HG02571 (cell line): ENCODE measurements at regions not wholly inside any gene's neighbourhood (a gene's known extent, or its start where the extent isn't known, plus 50 kb on each side); places are given as distances from the start of the nearest gene placed in this dataset.
A peak's percentile ranks its signal among the peaks of the same experiment; 100 is the strongest.
"Not testable (repeated sequence)": the region's sequence is repeated elsewhere in the genome, so short reads cannot be mapped to it uniquely, and the experiment has no call there.

Experiments
- ATAC-seq: cut with Tn5 transposase; IDR thresholded peaks from one replicate; pipeline ENCODE4 v1.9.1; 2021; ENCODE audit warnings: mild to moderate bottlenecking, moderate library complexity; ENCODE audit not compliant: unreplicated experiment

DNA sequence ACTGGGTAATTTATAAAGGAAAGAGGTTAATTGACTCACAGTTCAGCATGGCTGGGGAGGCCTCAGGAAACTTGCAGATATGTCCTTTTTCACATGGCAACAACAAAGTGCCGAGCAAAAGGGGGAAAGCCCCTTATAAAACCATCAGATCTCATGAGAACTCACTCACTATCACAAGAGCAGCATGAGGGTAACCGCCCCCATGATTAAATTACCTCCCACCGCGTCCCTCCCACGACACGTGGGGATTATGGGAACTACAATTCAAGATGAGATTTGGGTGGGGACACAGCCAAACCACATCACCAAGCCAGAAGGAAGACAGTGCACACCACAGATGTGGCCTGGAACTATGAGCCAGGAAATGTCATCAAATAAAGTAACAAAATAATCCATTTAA lies 292.8 kb downstream of the FOXO1 start:
- not testable (repeated sequence) for ATAC-seq

DNA sequence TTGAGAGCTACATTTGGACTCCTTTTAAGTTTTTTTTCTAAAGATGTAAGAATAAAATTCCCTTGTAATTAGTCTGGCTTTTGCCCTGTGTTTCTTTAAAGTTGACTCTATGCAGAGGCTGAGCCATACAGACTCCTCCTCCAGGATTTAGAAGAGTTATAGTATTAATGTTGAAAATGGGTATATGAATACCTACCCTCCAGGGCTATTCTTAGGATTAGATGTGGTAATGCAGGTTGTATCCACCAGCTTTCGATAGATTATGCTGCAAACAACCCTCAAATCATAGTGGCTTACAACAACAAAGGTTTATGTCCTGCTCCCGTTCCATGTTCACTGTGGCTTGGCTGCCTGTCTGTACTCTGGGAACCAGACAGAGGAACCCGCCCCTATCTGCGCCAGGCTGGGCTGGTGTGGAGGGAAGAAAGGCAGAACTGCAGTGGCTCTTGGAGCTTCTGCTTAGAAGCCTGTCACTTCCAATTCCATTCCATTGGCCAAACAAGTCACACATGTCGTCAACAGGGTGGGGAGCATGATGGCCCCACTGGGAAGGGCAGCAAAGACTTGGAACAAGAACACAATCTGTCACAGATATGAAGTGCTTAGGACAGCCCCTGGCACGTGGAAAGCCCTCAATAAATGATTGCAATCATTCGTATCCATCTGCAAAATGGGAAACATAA lies 290.8 kb downstream of the FOXO1 start:
- no peak for ATAC-seq

- ATAC-seq, result no peak
Measured at GRCh38 chr13:40376296-40376849, 290.1 kb downstream of the FOXO1 start.

DNA sequence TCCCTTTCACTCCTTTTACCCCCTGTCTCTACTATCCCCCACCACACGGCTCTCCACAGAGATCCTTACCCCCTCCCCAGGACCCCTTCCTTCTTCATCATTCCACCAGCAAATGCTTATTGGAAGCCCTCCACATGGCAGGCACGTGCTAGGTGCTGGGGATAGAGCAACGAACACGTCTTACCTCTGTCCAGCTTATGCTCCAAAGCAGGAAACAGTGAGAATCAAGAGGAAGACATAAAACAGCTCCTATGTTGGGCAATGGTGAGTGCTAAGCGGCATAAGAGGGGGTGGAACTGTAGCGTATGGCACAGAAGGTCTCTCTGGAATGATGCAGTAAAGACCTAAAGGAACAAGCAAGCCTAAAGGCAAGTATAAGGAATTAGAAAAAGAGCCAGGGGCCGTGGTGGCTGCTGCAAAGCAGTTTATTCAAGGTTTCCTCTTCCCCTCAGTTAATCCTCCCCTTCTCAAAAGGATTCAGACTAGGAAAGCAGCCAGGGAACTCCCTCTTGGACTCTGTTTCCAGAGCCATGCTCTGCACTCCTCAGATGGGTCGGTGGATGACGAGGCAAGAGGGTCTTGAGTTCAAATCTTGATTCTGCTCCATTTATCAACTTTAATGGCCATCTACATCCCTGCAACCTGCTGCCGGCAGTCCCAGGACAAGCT lies 289.4 kb downstream of the FOXO1 start:
- ATAC-seq, result no peak

DNA sequence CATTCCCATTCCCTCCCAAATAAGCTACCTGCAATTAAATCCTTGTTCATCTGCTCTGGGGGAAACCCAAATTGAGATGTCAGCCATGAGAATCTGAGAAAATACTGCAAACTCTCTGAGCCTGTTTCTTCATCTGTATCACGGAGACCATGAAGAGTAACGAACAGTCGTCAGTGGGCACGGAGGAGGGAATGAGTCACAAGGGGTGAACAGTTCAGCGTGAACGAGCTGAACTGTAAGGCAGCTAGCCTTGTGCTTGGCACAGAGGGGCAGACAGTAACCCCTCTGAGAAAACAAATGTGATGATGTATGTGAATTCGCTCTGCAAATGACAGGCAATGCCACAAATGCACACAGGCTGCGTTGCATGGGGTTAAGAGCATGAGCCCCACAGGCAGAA lies 288.7 kb downstream of the FOXO1 start:
- ATAC-seq, result no peak

DNA sequence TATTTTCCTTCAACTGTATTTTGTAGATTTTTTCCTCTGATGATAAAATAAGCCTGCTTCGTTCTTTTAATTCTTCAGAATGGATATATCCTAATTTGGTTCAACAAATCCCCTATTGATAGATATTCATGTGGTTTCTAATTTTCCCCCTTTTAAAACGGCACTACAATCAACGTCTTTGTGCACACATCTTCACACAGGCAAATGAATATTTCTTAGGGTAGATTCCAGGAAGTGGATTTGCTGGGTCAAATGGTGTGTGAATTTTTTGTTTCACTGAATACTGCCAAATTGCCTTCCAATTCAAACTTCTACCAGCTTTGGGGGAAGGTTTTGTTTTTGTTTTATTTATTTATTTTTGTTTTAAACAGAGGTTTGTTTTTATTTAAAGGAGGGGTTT lies 287.2 kb downstream of the FOXO1 start:
- no peak for ATAC-seq

GRCh38 chr13:40379794-40380578 lies 286.5 kb downstream of the FOXO1 start:
- no peak for ATAC-seq

DNA sequence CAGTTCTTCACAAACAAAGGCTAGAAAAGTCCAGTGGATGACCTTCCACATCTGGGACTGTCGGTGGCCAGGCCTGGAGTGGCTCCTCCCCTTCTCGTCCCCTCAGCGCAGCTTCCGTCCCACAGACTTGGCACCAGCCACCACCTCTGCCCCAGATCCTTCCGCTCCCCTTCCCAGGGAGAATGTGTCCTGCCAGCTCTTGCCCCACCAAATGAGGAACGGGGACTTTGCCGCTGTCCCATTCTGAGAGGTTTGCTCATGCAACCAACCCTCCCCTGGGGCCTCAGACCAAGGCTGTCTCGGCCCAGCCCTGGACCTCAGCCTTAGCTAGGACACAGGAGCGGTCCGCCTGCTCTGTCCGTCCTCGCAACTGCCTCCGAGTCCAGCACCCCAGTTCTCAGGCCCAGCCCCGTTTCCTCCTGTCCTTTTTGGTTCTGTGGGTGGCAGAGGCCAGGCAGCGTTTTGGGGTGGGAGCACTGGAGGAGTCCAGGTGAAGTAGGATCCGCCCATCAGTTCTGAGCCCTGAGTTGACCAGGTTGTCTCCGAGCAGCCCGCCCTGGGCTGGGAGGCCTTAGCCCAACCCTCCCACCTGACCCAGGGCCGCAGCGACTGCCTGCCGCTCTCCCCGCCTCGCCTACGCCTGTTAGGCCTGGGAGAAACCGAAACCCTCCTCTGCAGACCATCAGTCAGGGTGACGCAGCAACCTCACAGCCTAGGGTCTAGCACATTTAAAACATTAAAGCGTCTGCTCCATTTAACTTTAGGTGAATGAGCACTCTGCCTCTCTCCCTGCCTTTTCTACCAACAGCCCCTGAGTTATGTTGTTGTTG lies 284.3 kb downstream of the FOXO1 start:
- ATAC-seq, result no peak

DNA sequence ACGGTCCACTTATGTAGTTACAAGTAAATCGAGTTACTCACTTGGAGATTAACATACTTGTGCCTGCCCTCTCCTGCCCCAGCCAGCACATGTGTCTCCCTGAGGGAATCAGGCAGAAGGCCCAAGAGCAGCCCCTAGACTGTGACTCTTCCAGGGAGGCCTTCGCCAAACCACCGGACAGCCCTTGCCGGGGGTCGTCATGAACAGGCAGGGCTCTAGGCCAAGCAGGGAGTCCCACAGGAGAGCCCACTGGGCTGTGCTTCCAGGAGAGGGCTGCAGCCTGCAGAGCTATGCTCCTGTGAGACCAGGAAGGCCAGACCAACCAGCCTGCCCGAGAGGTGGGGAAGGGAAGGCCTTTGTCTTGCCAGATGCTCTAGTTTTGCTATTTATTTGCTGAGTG lies 283.3 kb downstream of the FOXO1 start:
- no peak for ATAC-seq

GRCh38 chr13:40383885-40384284 lies 282.6 kb downstream of the FOXO1 start:
- no peak for ATAC-seq

DNA sequence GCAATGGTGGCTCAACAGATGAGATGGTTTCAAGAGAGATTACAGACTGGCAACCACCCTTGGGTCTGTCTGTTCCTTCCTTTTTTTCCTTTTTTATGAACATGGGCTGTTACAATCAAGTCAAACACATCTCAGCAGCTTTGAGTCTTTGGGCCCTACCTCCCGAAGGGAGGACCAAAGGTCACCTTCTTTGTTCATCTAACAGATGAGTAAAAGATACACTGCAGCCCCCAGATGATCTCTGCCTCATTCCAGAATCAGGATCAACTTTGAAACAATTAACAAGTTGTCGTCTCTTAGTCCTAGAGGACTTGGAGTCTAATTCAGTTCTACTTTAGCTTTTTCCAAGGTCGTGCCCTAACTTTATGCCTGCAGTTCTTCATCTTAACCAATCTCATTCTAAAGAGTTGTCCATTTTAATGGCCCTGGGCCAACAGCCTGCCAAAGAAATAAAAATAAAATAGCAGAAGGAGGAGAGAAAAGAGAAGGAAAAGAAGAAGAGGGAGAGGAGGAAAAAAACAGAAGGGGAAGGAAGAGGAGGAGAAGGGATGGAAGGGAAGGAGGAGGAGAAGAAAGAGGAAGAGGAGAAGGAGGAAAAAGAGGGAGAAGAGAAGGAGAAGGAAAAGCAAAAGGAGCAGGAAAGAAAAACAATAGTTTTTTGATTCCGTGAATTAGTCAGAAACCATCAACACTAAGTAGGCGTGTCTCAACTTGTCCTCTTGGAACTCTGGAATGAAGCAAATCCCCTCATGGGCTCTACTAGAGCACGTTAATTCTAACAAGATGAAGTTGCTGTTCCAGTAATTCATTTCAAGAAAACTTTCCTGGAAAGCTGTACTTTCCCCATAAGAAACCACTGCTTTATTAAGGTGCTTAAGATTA lies 281.2 kb downstream of the FOXO1 start:
- ATAC-seq, result no peak

GRCh38 chr13:40385858-40386180 lies 280.6 kb downstream of the FOXO1 start:
- ATAC-seq, result no peak

GRCh38 chr13:40386586-40386985 lies 279.9 kb downstream of the FOXO1 start:
- no peak for ATAC-seq

DNA sequence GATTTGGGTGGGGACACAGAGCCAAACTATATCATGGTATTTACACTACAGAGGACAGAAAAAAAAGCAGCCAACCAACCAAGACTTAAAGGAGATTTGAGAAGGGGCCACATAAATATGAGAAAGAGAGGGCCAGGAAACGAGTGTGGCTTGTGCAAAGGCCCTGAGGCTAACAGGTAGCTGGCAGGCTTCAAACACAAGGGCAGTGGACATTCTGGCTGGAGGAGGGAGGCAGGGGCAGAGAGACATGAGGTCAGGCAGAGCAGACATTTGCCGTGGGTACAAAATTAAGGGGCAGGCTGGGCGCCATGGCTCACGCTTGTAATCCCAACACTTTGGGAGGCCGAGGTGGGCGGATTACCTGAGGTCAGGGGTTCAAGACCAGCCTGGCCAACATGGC lies 278.7 kb downstream of the FOXO1 start:
- no peak for ATAC-seq

GRCh38 chr13:40388617-40389016 lies 277.8 kb downstream of the FOXO1 start:
- peak; percentile 99 for ATAC-seq

DNA sequence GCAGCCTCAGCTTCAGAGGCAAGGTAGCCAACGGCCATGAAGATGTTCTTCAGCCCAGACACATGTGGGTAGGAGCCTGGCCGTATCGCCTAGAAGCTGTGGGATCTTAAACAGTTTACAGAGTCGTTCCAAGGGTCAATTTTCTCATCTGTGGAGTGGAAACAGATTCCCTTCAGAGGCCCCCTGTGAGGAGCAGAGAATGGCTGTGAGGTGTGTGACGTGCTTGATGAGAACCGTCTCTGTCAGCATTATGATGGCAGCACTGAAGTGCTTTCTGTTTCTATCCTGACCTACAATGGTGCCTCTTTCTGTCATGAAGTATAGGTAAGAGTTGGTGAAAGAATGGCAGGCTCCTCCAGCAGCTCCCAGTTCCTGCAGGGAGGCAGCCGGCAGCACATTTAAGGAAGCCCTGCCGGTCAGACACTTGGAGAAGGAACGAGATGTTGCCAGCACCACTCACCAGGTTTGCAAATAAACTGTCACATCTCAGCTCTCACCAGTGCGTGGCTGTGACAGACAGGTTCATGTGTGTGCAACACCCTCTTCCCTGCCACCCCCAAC lies 277.3 kb downstream of the FOXO1 start:
- ATAC-seq, result peak; percentile 50

DNA sequence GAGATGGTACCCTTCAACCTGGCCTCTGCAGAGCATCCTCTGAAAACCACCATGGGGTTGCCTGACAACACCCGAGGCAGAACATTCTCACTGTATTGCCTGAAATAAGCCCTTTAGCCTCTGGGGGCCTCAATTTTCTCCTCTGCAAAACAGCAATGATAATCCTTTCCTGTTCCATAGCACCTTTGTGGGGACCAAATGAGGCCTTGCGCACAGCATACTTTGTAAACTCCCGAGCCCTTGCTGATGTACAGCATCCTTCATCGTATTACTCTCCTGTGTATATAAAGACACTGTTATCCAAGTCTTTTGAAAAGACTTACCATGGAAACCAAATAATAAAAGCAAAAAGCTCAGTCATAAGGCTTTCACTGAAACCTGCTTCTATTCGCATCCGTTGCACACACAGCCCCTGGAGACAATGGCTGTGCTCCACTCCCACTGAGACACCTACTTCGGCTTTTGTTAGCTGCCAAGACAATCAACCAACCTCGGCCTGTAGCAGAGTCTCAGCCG lies 276.0 kb downstream of the FOXO1 start:
- no peak for ATAC-seq

DNA sequence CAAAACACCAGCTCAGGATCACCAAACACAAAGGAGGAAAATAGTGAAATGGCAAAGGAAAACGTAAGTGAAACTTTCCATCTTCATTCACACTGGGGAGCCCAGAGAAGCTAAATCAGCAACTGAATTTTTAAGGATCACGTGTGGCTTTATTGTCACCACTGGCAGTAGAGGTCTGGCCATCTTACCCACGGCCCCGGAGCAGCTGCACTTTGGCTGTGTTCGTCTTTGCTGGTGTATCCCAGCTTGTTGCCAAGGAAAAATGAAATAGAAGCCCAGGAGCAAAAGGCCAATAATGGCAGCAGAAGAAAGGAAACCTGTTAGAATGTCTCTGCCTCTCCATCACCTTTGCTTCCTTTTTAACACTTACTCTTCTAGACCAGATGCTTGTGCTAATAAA lies 274.7 kb downstream of the FOXO1 start:
- no peak for ATAC-seq

- ATAC-seq, result no peak
Measured at GRCh38 chr13:40394304-40394985, 272.0 kb downstream of the FOXO1 start.
